ENCODE measurements at regions not wholly inside any gene's neighbourhood (a gene's known extent, or its start where the extent isn't known, plus 50 kb on each side); places are given as distances from the start of the nearest gene placed in this dataset.

DNA sequence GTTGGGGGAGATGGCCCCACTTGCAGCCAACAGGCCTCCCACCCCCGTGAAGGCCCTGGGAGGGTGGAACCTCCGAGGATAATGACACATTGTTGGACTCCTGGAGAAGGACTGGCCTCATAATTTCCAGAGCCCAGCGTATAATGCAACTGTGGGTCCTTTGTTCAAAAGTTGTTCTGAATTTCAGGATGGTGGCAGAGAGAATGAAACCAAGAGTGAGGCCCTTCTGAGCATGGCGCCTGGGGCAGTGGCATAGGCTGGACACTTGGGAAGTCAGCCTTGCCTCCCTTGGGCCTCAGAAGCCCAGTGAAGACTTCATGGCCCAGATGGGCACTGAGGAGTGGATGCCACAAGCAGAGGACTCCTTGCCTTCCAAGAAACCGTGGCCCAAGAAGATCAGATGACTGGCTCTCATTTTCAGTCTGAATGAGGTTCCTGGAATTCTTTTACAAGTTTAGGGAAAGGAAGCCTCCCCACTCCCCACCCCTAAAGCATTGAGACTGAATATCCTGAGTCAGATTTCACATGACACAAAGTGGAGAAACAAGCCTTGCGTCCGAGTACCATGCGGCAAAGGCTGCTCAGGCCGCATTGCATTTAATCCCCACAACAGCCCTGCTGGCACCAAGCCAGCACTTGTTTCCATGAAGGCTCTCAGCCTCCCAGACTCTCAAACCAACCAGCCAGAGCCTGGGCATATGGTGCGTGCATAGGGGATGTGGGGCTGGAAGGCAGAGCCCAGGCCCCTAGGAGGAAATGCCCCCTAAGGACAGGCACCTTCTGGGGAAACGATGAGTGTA, 96.7 kb upstream of the SMIM23 start:
- intact Hi-C loops (cut with micrococcal nuclease; ENCODE audit: unreplicated experiment), result no loop called here
- DNase-seq, result no peak
- H3K27me3 ChIP-seq (ENCODE audit: insufficient read depth, low read depth), result peaks cover 13% of the 10 kb centered on the region

DNA sequence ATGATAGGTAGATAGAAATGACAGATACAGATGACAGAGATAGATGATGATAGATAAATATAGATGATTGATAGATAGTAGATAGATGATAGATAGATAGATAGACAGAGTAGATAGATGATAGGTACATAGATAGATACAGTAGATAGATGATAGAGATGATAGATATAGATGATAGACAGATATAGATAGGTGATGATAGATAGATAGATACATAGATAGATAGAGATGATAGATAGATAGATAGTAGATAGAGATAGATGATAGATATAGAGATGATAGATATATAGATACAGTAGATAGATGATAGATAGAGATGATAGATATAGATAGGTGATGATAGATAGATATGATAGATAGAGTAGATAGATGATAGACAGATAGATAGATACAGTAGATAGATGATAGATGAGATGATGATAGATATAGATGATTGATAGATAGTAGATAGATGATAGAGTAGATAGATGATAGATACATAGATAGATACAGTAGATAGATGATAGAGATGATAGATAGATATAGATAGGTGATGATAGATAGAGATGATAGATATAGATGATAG, 95.7 kb upstream of the SMIM23 start:
- Histone ChIP-seq H3K27ac (no peak overlapping the region), H3K27me3 (ENCODE audit: insufficient read depth, low read depth) (peaks cover 13% of the 10 kb centered on the region), H3K4me1 (replicated peaks; ENCODE audit: insufficient read depth) (no peaks in the 10 kb centered on the region), H3K4me2 (no peak overlapping the region), H3K4me3 (no peak overlapping the region), H3K79me2 (ENCODE audit: low read depth) (no peaks in the 10 kb centered on the region), H2AFZ (no peak overlapping the region), H4K20me1 (ENCODE audit: insufficient read depth) (no peaks in the 10 kb centered on the region), H3F3A (ENCODE audit: insufficient read depth, low read depth) (no peaks in the 10 kb centered on the region), H3K9me2 (ENCODE audit: insufficient read depth) (no peaks in the 10 kb centered on the region), H3K9me3 (ENCODE audit: insufficient read depth, low read depth) (no peaks in the 10 kb centered on the region), H3K36me3 (ENCODE audit: low read depth) (no peaks in the 10 kb centered on the region)
- no TSS peak for BruUV-seq (replicated peaks)
- DNase-seq, result no peak
- POLR2A ChIA-PET (ENCODE audit: unreplicated experiment), result no interaction called here
- no peak for TF ChIP-seq EZH2 (IDR thresholded peaks at IDR 0.05; ENCODE audit: low read depth)
- TF ChIP-seq, protein P1, sequence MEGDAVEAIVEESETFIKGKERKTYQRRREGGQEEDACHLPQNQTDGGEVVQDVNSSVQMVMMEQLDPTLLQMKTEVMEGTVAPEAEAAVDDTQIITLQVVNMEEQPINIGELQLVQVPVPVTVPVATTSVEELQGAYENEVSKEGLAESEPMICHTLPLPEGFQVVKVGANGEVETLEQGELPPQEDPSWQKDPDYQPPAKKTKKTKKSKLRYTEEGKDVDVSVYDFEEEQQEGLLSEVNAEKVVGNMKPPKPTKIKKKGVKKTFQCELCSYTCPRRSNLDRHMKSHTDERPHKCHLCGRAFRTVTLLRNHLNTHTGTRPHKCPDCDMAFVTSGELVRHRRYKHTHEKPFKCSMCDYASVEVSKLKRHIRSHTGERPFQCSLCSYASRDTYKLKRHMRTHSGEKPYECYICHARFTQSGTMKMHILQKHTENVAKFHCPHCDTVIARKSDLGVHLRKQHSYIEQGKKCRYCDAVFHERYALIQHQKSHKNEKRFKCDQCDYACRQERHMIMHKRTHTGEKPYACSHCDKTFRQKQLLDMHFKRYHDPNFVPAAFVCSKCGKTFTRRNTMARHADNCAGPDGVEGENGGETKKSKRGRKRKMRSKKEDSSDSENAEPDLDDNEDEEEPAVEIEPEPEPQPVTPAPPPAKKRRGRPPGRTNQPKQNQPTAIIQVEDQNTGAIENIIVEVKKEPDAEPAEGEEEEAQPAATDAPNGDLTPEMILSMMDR (conservative IDR thresholded peaks at IDR 0.05), result no peak
- intact Hi-C loops (cut with micrococcal nuclease; ENCODE audit: unreplicated experiment), result no loop called here
- CTCF ChIA-PET, result no interaction called here

More for the DNA sequence above, 96.7 kb upstream of the SMIM23 start:
- no peak overlapping the region for H3K4me2 ChIP-seq
- no peaks in the 10 kb centered on the region for H3K36me3 ChIP-seq (ENCODE audit: low read depth)
- no peak overlapping the region for H3K4me3 ChIP-seq
- H2AFZ ChIP-seq, result no peak overlapping the region
- H3K27ac ChIP-seq, result no peak overlapping the region
- H3K4me1 ChIP-seq (replicated peaks; ENCODE audit: insufficient read depth), result no peaks in the 10 kb centered on the region
- no peaks in the 10 kb centered on the region for H3F3A ChIP-seq (ENCODE audit: insufficient read depth, low read depth)
- POLR2A ChIA-PET (ENCODE audit: unreplicated experiment), result no interaction called here
- H4K20me1 ChIP-seq (ENCODE audit: insufficient read depth), result no peaks in the 10 kb centered on the region
- TF ChIP-seq EZH2 (IDR thresholded peaks at IDR 0.05; ENCODE audit: low read depth), result no peak
- TF ChIP-seq, protein P1 (conservative IDR thresholded peaks at IDR 0.05), result no peak
- no TSS peak for BruUV-seq (replicated peaks)
- CTCF ChIA-PET, result no interaction called here
- no peaks in the 10 kb centered on the region for H3K79me2 ChIP-seq (ENCODE audit: low read depth)
- no peaks in the 10 kb centered on the region for H3K9me3 ChIP-seq (ENCODE audit: insufficient read depth, low read depth)
- no peaks in the 10 kb centered on the region for H3K9me2 ChIP-seq (ENCODE audit: insufficient read depth)

DNA sequence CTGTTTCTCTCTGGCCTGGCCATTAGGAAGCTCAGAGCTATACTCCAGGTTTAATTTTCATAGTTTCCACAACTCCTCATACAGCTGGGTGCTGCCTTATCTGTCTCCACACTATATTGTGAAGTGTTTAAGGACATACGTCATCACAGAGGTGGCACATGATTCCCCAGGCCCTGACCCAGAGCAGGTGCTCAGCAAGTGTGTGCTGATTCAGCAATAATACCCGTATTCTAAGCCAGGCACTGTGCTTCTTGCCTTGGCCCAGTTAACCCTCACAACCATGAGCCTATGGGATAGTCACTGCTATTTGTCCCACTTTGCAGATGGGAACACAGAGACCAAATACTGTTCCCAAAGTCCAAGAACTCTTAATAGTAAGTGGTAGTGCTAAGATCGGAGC, 93.5 kb upstream of the SMIM23 start:
- Histone ChIP-seq H3F3A (ENCODE audit: insufficient read depth, low read depth) (no peaks in the 10 kb centered on the region), H3K9me2 (ENCODE audit: insufficient read depth) (no peaks in the 10 kb centered on the region), H3K4me1 (replicated peaks; ENCODE audit: insufficient read depth) (no peaks in the 10 kb centered on the region), H4K20me1 (ENCODE audit: insufficient read depth) (no peaks in the 10 kb centered on the region), H3K27me3 (ENCODE audit: insufficient read depth, low read depth) (peaks cover 18% of the 10 kb centered on the region), H3K36me3 (ENCODE audit: low read depth) (no peaks in the 10 kb centered on the region), H3K9me3 (ENCODE audit: insufficient read depth, low read depth) (no peaks in the 10 kb centered on the region), H2AFZ (no peak overlapping the region), H3K4me2 (no peak overlapping the region), H3K4me3 (no peak overlapping the region), H3K79me2 (ENCODE audit: low read depth) (no peaks in the 10 kb centered on the region), H3K27ac (no peak overlapping the region)
- ChIA-PET CTCF (no interaction called here), POLR2A (ENCODE audit: unreplicated experiment) (no interaction called here)
- TF ChIP-seq EZH2 (IDR thresholded peaks at IDR 0.05; ENCODE audit: low read depth), result no peak
- TF ChIP-seq, protein P1 (conservative IDR thresholded peaks at IDR 0.05), result no peak
- intact Hi-C loops (cut with micrococcal nuclease; ENCODE audit: unreplicated experiment), result no loop called here
- no TSS peak for BruUV-seq (replicated peaks)
- DNase-seq, result no peak
